ENCODE measurements at regions not wholly inside any gene's neighbourhood (a gene's known extent, or its start where the extent isn't known, plus 50 kb on each side); places are given as distances from the start of the nearest gene placed in this dataset.

- Histone ChIP-seq H4K20me1 (ENCODE audit: insufficient read depth) (no peaks in the 10 kb centered on the region), H3K36me3 (ENCODE audit: low read depth) (no peaks in the 10 kb centered on the region), H3K4me1 (replicated peaks; ENCODE audit: insufficient read depth) (no peaks in the 10 kb centered on the region), H3K79me2 (ENCODE audit: low read depth) (no peaks in the 10 kb centered on the region), H3K9me2 (ENCODE audit: insufficient read depth) (no peaks in the 10 kb centered on the region), H3K27me3 (ENCODE audit: insufficient read depth, low read depth) (no peaks in the 10 kb centered on the region), H3K27ac (no peak overlapping the region), H3K4me2 (no peak overlapping the region), H3K4me3 (no peak overlapping the region), H3K9me3 (ENCODE audit: insufficient read depth, low read depth) (no peaks in the 10 kb centered on the region), H3F3A (ENCODE audit: insufficient read depth, low read depth) (no peaks in the 10 kb centered on the region), H2AFZ (no peak overlapping the region)
- ChIA-PET POLR2A (ENCODE audit: unreplicated experiment) (no interaction called here), CTCF (no interaction called here)
- no peak for DNase-seq
- TF ChIP-seq CTCF (conservative IDR thresholded peaks at IDR 0.05) (no peak), EZH2 (IDR thresholded peaks at IDR 0.05; ENCODE audit: low read depth) (no peak)
- no TSS peak for BruUV-seq (replicated peaks)
- intact Hi-C loops (cut with micrococcal nuclease; ENCODE audit: unreplicated experiment), result no loop called here
Observed at GRCh38 chr6:140581601-140582000, 1207.2 kb upstream of the CITED2 start.

- intact Hi-C loops (cut with micrococcal nuclease; ENCODE audit: unreplicated experiment), result no loop called here
- POLR2A ChIA-PET (ENCODE audit: unreplicated experiment), result no interaction called here
- no peak for DNase-seq
- H3K9me2 ChIP-seq (ENCODE audit: insufficient read depth), result no peaks in the 10 kb centered on the region
- H2AFZ ChIP-seq, result no peak overlapping the region; the same call in 1 of the 2 replicates
- H3K27me3 ChIP-seq (ENCODE audit: insufficient read depth, low read depth), result no peaks in the 10 kb centered on the region
- no peak overlapping the region for H3K27ac ChIP-seq
- H3K36me3 ChIP-seq (ENCODE audit: low read depth), result no peaks in the 10 kb centered on the region
- no peak overlapping the region for H3K4me3 ChIP-seq
- no peaks in the 10 kb centered on the region for H3K79me2 ChIP-seq (ENCODE audit: low read depth)
- H3K4me1 ChIP-seq (replicated peaks; ENCODE audit: insufficient read depth), result no peaks in the 10 kb centered on the region
- no peaks in the 10 kb centered on the region for H4K20me1 ChIP-seq (ENCODE audit: insufficient read depth)
- no peak overlapping the region for H3K4me2 ChIP-seq
- TF ChIP-seq CTCF (conservative IDR thresholded peaks at IDR 0.05) (no peak), EZH2 (IDR thresholded peaks at IDR 0.05; ENCODE audit: low read depth) (no peak)
- no TSS peak for BruUV-seq (replicated peaks)
- H3K9me3 ChIP-seq (ENCODE audit: insufficient read depth, low read depth), result no peaks in the 10 kb centered on the region
- CTCF ChIA-PET, result no interaction called here
- H3F3A ChIP-seq (ENCODE audit: insufficient read depth, low read depth), result no peaks in the 10 kb centered on the region
Observed at GRCh38 chr6:140579918-140580317, 1205.5 kb upstream of the CITED2 start.

- H3K27ac ChIP-seq, result no peak overlapping the region
- no peaks in the 10 kb centered on the region for H3K4me1 ChIP-seq (replicated peaks; ENCODE audit: insufficient read depth)
- no peak overlapping the region for H3K4me2 ChIP-seq
- peaks cover 3% of the 10 kb centered on the region; the same call in 1 of the 2 replicates for H3K9me3 ChIP-seq (ENCODE audit: insufficient read depth, low read depth)
- ChIA-PET CTCF (no interaction called here), POLR2A (ENCODE audit: unreplicated experiment) (interaction anchor here (0.7 kb wide), 1 partner anchor 93 kb away, joined by 3 read pairs; no protein-coding TSS in a partner anchor)
- no peaks in the 10 kb centered on the region for H3K27me3 ChIP-seq (ENCODE audit: insufficient read depth, low read depth)
- H3K36me3 ChIP-seq (ENCODE audit: low read depth), result no peaks in the 10 kb centered on the region
- H3K79me2 ChIP-seq (ENCODE audit: low read depth), result no peaks in the 10 kb centered on the region
- TF ChIP-seq CTCF (conservative IDR thresholded peaks at IDR 0.05) (no peak), EZH2 (IDR thresholded peaks at IDR 0.05; ENCODE audit: low read depth) (no peak)
- no peak overlapping the region for H2AFZ ChIP-seq
- intact Hi-C loops (cut with micrococcal nuclease; ENCODE audit: unreplicated experiment), result no loop called here
- no TSS peak for BruUV-seq (replicated peaks)
- H3K9me2 ChIP-seq (ENCODE audit: insufficient read depth), result no peaks in the 10 kb centered on the region
- H4K20me1 ChIP-seq (ENCODE audit: insufficient read depth), result no peaks in the 10 kb centered on the region
- DNase-seq, result no peak
- H3K4me3 ChIP-seq, result no peak overlapping the region
- no peaks in the 10 kb centered on the region for H3F3A ChIP-seq (ENCODE audit: insufficient read depth, low read depth)
Observed at GRCh38 chr6:140576004-140576555, 1201.6 kb upstream of the CITED2 start.

Measured in PC-9 (cell line).